Stimulated activated CD4-positive, alpha-beta T cell treated with anti-CD3 and anti-CD28 coated beads, TNF-alpha, amount 100 ng/mL, for 48 hours (primary cell): ENCODE measurements at regions not wholly inside any gene's neighbourhood (a gene's known extent, or its start where the extent isn't known, plus 50 kb on each side); places are given as distances from the start of the nearest gene placed in this dataset.

Source experiments
- DNase-seq, 3 donors: peaks; one replicate each; pipeline ENCODE4 v3.0.0-alpha.2; 2020; ENCODE audit warnings: low read depth in 3 of 3

DNA sequence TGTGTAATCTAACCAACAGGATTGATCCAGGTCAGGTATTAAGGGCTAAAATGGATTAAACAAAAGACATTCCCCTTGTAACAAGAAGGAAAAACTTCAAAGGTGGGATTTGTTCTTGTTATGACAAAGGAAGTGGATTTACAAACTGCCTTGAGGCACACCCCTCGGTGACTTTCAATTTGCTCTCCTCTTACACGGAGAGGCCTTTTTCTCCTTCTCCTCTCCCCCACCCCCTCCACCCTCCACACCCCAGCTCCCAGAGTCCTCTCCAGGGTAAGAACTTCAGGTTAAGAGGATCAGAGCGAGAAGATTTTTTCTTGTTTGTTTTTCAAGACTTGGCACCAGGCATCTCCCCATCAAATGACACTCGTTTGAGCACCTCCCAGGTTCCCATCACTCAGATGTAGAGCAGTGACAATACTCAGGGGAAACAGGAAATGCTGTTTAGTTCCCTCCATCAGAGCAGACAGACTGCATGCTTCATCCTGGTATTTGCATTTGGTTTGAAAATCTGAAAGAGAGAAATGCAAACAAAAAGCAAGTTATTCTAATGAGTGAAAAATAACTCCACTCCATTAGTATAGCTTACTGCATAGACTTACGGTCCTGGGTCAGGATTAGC is 77.6 kb upstream of the TMEM260 start:
- no peak for DNase-seq

DNA sequence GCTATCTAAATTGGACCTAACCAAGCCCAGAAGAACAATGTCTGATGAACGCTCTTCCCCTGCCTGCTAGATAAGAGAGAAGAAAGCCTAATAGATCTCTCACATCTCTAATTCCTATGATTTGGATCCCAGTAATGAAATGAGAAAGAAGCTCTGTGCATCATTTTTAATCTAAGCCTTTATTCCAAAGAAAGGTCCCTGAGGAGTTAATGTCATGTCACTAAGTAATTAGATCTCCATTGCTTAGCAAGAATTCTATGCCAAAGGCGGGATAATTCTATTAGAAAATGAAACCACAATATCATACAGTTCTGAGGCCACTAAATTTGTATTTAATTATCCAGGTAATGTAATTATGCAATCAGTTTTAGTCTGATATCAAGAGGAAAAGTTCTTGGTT is 74.2 kb upstream of the TMEM260 start:
- no peak for DNase-seq

- DNase-seq, result no peak
These were observed 67.1 kb upstream of the TMEM260 start for GRCh38 chr14:56512521-56512920.

DNA sequence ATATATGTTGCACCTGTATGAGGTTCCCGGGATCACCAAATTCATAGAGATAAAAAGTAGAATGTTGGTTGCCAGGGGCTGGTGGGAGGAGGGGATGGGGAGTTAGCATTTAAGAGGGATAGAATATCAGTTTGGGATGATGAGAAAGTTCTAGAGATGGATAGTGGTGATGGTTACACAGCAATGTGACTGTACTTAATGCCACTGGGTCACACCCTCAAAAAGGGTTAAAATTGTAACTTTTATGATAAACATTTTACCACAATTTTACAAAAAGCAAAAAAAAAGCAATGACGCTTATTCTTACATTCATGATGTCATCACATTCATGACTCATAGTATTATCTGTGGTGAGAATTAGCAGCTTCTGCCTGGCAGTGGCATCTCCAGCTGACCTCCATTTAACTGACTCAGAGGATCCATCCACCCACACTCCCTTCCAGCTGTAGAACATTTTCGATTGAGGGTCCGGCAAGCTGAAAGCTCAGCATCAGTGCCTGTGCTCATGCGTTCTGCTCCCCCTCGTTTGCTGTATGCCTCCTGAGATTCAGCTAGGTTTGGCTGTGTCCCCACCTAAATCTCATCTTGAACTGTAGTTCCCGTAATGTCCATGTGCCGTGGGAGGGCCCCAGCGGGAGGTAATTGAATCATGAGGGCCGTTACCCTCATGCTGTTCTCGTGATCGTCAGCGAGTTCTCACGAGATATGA is 64.8 kb upstream of the TMEM260 start:
- no peak for DNase-seq

GRCh38 chr14:56515739-56516138 is 63.9 kb upstream of the TMEM260 start:
- no peak for DNase-seq

GRCh38 chr14:56522403-56522802 is 57.2 kb upstream of the TMEM260 start:
- no peak for DNase-seq

- DNase-seq, result no peak
These were observed 54.5 kb upstream of the TMEM260 start for GRCh38 chr14:56524971-56525677.

DNA sequence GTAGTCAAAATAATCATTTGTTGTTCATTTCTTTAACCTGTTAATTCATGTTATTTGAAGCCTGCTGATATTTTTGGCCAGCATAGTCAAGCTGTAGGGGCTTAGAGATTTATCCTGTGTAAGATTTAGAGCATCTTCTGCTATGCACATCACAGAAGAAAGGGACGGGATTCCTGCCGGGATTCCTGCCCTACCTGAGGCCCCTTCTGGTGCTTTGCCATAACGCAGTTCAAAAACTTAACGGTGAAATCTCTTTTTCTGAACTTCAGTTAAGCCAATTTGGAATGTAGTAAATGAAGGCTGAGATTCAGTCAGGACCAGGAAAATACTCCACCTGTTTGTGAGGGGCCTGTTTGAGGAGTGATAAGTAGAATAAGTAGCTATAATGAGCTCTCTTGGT is 50.7 kb upstream of the TMEM260 start:
- no peak for DNase-seq
